SU-DHL-6 (cell line): ENCODE measurements at regions not wholly inside any gene's neighbourhood (a gene's known extent, or its start where the extent isn't known, plus 50 kb on each side); places are given as distances from the start of the nearest gene placed in this dataset.

Experiments
- H2AFZ ChIP-seq: fragments of 200-600 bp; sonication (generic); 2 replicates; pipeline ENCODE4 v1.6.1; 2014; ENCODE audit warnings: low read depth, mild to moderate bottlenecking, moderate library complexity, mixed read lengths, antibody characterized with exemption, low read length; ENCODE audit not compliant: severe bottlenecking
- H3F3A ChIP-seq: fragments of 200-600 bp; shearing (Covaris generic); 2 replicates; pipeline ENCODE4 v1.6.0; 2016; ENCODE audit warnings: antibody characterized with exemption, mild to moderate bottlenecking; ENCODE audit not compliant: insufficient read depth
- H3K27ac ChIP-seq: fragments of 200-600 bp; sonication (generic); 2 replicates; pipeline ENCODE4 v1.5.1; 2016; ENCODE audit warnings: low read depth, mild to moderate bottlenecking, low read length, moderate library complexity, mixed read lengths
- H3K27me3 ChIP-seq: fragments of 200-600 bp; sonication (generic), shearing (Covaris generic); 2 replicates; pipeline ENCODE4 v1.6.0; 2014; ENCODE audit warnings: mild to moderate bottlenecking, low read length
- H3K36me3 ChIP-seq: fragments of 200-600 bp; sonication (generic); 2 replicates; pipeline ENCODE4 v1.6.1; 2014; ENCODE audit warnings: mild to moderate bottlenecking, low read length, mixed read lengths
- H3K4me2 ChIP-seq: fragments of 300-600, 200-600 bp; shearing (Covaris generic), sonication (generic); 2 replicates; pipeline ENCODE4 v1.6.0; 2014; ENCODE audit warnings: low read length, low read depth, mild to moderate bottlenecking; ENCODE audit not compliant: poor library complexity, severe bottlenecking
- H3K4me3 ChIP-seq: fragments of 200-600 bp; sonication (generic); 2 replicates; pipeline ENCODE4 v1.5.1; 2014; ENCODE audit warnings: antibody characterized with exemption, low read length, mild to moderate bottlenecking, mixed read lengths; ENCODE audit not compliant: insufficient read depth, poor library complexity, severe bottlenecking
- H3K79me2 ChIP-seq: fragments of 200-600 bp; sonication (generic); 2 replicates; pipeline ENCODE4 v1.6.1; 2014; ENCODE audit warnings: mild to moderate bottlenecking, low read length, moderate library complexity; ENCODE audit not compliant: insufficient read depth
- H3K9ac ChIP-seq: fragments of 200-600 bp; sonication (generic); 2 replicates; pipeline ENCODE4 v1.7.0; 2014; ENCODE audit warnings: mild to moderate bottlenecking, low read length
- H3K9me2 ChIP-seq: fragments of 200-600 bp; sonication (generic); replicated peaks from 2 replicates; pipeline ENCODE4 v1.6.1; 2014; ENCODE audit warnings: low read length; ENCODE audit not compliant: insufficient read depth
- H3K9me3 ChIP-seq: fragments of 200-600 bp; sonication (generic); 2 replicates; pipeline ENCODE4 v1.6.1; 2014; ENCODE audit warnings: low read length, mixed read lengths; ENCODE audit not compliant: insufficient read depth
- H4K20me1 ChIP-seq: fragments of 200-600 bp; sonication (generic); 2 replicates; pipeline ENCODE4 v1.6.1; 2014; ENCODE audit warnings: low read depth, mild to moderate bottlenecking, antibody characterized with exemption, low read length, moderate library complexity, mixed read lengths
- EZH2phosphoT487 ChIP-seq: fragments of 200-600 bp; sonication (generic), shearing (Covaris generic); conservative IDR thresholded peaks from 2 replicates; pipeline ENCODE4 v1.6.1; 2018; ENCODE audit warnings: mild to moderate bottlenecking, antibody characterized with exemption, low read length, moderate library complexity, mixed read lengths
- TF ChIP-seq, protein P1 (sequence below): fragments of 200-600 bp; sonication (generic); IDR thresholded peaks from one replicate; pipeline ENCODE4 v1.5.1; 2017; ENCODE audit warnings: antibody characterized with exemption, mild to moderate bottlenecking, low read length, moderate library complexity; ENCODE audit not compliant: insufficient read depth, poor library complexity, severe bottlenecking

DNA sequence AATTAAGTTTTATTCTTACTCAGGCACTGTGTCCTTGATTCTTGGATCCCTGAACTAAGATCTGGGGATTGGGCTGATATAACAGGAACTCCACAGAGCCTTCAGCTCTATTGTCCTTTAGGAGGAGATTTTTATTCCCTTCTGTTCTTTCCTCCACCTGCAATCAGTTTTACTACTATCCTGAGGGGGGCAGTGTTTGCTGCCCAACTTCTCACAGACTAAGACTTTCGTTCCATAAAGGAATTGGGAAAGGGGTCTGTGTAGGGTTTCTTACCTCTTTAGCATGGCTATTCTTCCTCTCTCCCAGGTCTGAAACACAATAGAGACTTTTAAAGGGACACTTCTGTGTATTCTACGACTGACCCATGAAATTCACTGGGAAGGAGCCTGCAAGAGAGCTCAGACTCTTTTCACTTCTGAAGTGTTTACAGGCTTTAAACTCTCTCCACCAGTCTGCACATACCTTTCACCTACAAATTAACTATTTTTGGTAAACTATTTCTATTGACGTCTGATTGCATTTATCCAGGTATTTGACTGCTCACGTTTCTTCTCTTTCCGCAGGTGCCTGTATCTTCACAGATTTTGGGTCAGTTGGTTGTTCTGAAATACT, 103.3 kb upstream of the DEPDC1 start:
- H3K36me3 ChIP-seq: no peaks in the 10 kb centered on the region
- no peak overlapping the region for H3K4me2 ChIP-seq
- no peaks in the 10 kb centered on the region for H4K20me1 ChIP-seq
- no peak overlapping the region for H3K27ac ChIP-seq
- no peaks in the 10 kb centered on the region for H3K27me3 ChIP-seq
- H3K9me2 ChIP-seq: no peaks in the 10 kb centered on the region
- H3K9ac ChIP-seq: no peak overlapping the region
- no peaks in the 10 kb centered on the region for H3F3A ChIP-seq
- H2AFZ ChIP-seq: no peak overlapping the region
- no peak for TF ChIP-seq EZH2phosphoT487
- TF ChIP-seq, protein P1, sequence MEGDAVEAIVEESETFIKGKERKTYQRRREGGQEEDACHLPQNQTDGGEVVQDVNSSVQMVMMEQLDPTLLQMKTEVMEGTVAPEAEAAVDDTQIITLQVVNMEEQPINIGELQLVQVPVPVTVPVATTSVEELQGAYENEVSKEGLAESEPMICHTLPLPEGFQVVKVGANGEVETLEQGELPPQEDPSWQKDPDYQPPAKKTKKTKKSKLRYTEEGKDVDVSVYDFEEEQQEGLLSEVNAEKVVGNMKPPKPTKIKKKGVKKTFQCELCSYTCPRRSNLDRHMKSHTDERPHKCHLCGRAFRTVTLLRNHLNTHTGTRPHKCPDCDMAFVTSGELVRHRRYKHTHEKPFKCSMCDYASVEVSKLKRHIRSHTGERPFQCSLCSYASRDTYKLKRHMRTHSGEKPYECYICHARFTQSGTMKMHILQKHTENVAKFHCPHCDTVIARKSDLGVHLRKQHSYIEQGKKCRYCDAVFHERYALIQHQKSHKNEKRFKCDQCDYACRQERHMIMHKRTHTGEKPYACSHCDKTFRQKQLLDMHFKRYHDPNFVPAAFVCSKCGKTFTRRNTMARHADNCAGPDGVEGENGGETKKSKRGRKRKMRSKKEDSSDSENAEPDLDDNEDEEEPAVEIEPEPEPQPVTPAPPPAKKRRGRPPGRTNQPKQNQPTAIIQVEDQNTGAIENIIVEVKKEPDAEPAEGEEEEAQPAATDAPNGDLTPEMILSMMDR: no peak
- no peaks in the 10 kb centered on the region for H3K9me3 ChIP-seq
- no peaks in the 10 kb centered on the region for H3K79me2 ChIP-seq
- H3K4me3 ChIP-seq: no peak overlapping the region

DNA sequence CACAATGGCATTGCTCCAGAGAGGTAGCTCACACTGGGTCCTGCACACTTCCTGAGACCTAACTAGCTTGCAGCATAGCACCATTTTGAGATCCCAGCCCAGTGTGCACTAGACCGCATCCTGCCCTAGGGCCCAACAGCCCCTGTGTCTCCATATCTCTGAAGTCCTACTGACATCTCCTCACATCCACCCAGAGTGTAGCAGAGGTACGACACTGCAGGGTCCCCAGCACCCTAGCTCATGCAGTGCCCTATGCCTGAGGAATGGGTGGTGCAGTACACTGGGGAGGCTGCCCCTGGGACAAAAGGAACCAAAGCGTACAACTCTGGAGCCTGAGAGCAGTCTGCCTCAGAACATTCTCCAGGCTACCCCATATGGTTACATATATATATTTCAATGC, 111.4 kb upstream of the DEPDC1 start:
- Histone ChIP-seq H3K36me3 (no peaks in the 10 kb centered on the region), H3K9ac (no peak overlapping the region), H3K27ac (no peak overlapping the region), H3K27me3 (no peaks in the 10 kb centered on the region), H3K9me3 (peaks cover 4% of the 10 kb centered on the region; the same call in 1 of the 2 replicates), H2AFZ (no peak overlapping the region), H3K4me3 (no peak overlapping the region), H3K79me2 (no peaks in the 10 kb centered on the region), H3K4me2 (no peak overlapping the region), H3K9me2 (no peaks in the 10 kb centered on the region), H3F3A (no peaks in the 10 kb centered on the region), H4K20me1 (no peaks in the 10 kb centered on the region)
- no peak for TF ChIP-seq EZH2phosphoT487
- TF ChIP-seq, protein P1: no peak

DNA sequence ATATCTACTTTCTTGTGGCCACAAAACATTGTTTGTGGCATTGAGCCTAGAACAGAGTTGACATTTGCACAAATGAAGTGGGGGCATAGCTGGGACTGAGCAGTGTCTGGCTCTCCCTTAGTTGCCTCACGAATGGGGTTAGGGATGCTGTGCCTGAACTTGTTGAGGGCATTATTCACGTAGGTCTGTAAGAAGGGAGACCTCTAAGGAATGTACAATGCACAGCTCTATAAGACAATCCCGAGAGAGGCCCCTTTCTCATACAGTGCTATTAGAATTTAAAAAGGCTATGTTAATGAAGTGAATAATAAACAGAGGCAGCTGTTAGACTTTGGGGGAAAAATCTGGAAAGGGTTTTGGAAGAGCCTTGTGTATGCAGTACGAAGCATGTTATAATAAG, 118.4 kb upstream of the DEPDC1 start:
- Histone ChIP-seq H3K79me2 (no peaks in the 10 kb centered on the region), H4K20me1 (no peaks in the 10 kb centered on the region), H3K27me3 (no peaks in the 10 kb centered on the region), H2AFZ (no peak overlapping the region), H3F3A (no peaks in the 10 kb centered on the region), H3K4me3 (no peak overlapping the region), H3K9me3 (peaks cover 11% of the 10 kb centered on the region; the same call in 1 of the 2 replicates), H3K36me3 (no peaks in the 10 kb centered on the region), H3K9ac (no peak overlapping the region), H3K9me2 (no peaks in the 10 kb centered on the region), H3K4me2 (no peak overlapping the region), H3K27ac (no peak overlapping the region)
- TF ChIP-seq, protein P1: no peak
- no peak for TF ChIP-seq EZH2phosphoT487

DNA sequence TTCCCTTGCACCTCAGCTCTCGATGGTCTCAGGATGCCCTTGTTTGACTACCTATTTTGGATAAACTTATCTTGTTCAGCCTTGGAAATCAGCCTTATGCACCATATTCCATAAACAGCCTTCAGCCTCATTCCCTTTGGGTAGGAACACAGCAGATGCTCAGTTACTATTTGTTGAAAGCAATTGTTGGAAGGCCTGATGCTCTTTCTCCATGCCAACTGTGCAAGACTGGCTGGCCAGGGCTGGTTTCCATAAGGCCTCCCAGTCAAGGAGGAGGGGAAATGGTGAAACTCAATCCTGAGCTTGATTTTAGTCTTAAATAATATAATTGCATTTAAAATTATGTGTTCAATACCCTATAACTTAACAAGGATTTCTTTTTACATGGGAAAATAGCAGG, 121.1 kb upstream of the DEPDC1 start:
- Histone ChIP-seq H3K36me3 (no peaks in the 10 kb centered on the region), H3K4me3 (no peak overlapping the region), H3K9ac (no peak overlapping the region), H3F3A (no peaks in the 10 kb centered on the region), H4K20me1 (no peaks in the 10 kb centered on the region), H2AFZ (no peak overlapping the region), H3K79me2 (no peaks in the 10 kb centered on the region), H3K27ac (no peak overlapping the region), H3K27me3 (no peaks in the 10 kb centered on the region), H3K4me2 (no peak overlapping the region), H3K9me2 (no peaks in the 10 kb centered on the region), H3K9me3 (peaks cover 14% of the 10 kb centered on the region; the same call in 1 of the 2 replicates)
- TF ChIP-seq, protein P1: no peak
- no peak for TF ChIP-seq EZH2phosphoT487
